ENCODE measurements at regions not wholly inside any gene's neighbourhood (a gene's known extent, or its start where the extent isn't known, plus 50 kb on each side); places are given as distances from the start of the nearest gene placed in this dataset.
"Not testable (repeated sequence)": the region's sequence is repeated elsewhere in the genome, so short reads cannot be mapped to it uniquely, and the experiment has no call there.

- WGBS, 3 donors: 66 to 82% (median 78%) methylated on average over 6 of the region's 6 CpGs
- not testable (repeated sequence) for H3K9me3 ChIP-seq (ENCODE audit: control insufficient read depth in 2 of 2, insufficient read depth in 1 of 2, low read depth in 1 of 2, low read length in 1 of 2); H3K27ac ChIP-seq (ENCODE audit: low read depth in 1 of 3, low read length in 2 of 3); H3K27me3 ChIP-seq (ENCODE audit: control insufficient read depth in 3 of 3, insufficient read depth in 3 of 3, low read length in 3 of 3); FAIRE-seq; H3K4me3 ChIP-seq (ENCODE audit: low read depth in 1 of 3, low read length in 3 of 3); DNase-seq; H3K36me3 ChIP-seq (ENCODE audit: control insufficient read depth in 3 of 3, insufficient read depth in 2 of 3, low read depth in 1 of 3, low read length in 3 of 3); H3K4me1 ChIP-seq (ENCODE audit: control insufficient read depth in 3 of 3, insufficient read depth in 2 of 3, low read depth in 1 of 3, low read length in 2 of 3)
Measured at GRCh38 chr2:91577406-91577805, 2885.9 kb downstream of the RPIA start.

GRCh38 chr2:91578678-91579077, 2887.2 kb downstream of the RPIA start:
- not testable (repeated sequence) for H3K36me3 ChIP-seq (ENCODE audit: control insufficient read depth in 3 of 3, insufficient read depth in 2 of 3, low read depth in 1 of 3, low read length in 3 of 3); H3K4me3 ChIP-seq (ENCODE audit: low read depth in 1 of 3, low read length in 3 of 3); H3K27me3 ChIP-seq (ENCODE audit: control insufficient read depth in 3 of 3, insufficient read depth in 3 of 3, low read length in 3 of 3); FAIRE-seq; H3K9me3 ChIP-seq (ENCODE audit: control insufficient read depth in 2 of 2, insufficient read depth in 1 of 2, low read depth in 1 of 2, low read length in 1 of 2); H3K4me1 ChIP-seq (ENCODE audit: control insufficient read depth in 3 of 3, insufficient read depth in 2 of 3, low read depth in 1 of 3, low read length in 2 of 3); H3K27ac ChIP-seq (ENCODE audit: low read depth in 1 of 3, low read length in 2 of 3); DNase-seq
- WGBS, 3 donors: 51 to 60% (median 58%) methylated on average over 3 of the region's 3 CpGs

GRCh38 chr2:91579555-91579954, 2888.1 kb downstream of the RPIA start:
- not testable (repeated sequence) for H3K36me3 ChIP-seq (ENCODE audit: control insufficient read depth in 3 of 3, insufficient read depth in 2 of 3, low read depth in 1 of 3, low read length in 3 of 3); FAIRE-seq; H3K4me3 ChIP-seq (ENCODE audit: low read depth in 1 of 3, low read length in 3 of 3); H3K27ac ChIP-seq (ENCODE audit: low read depth in 1 of 3, low read length in 2 of 3); H3K27me3 ChIP-seq (ENCODE audit: control insufficient read depth in 3 of 3, insufficient read depth in 3 of 3, low read length in 3 of 3); DNase-seq; H3K9me3 ChIP-seq (ENCODE audit: control insufficient read depth in 2 of 2, insufficient read depth in 1 of 2, low read depth in 1 of 2, low read length in 1 of 2); H3K4me1 ChIP-seq (ENCODE audit: control insufficient read depth in 3 of 3, insufficient read depth in 2 of 3, low read depth in 1 of 3, low read length in 2 of 3)
- 66 to 76% (median 66%) methylated on average over 3 of the region's 3 CpGs for WGBS, 3 donors

- H3K4me1 ChIP-seq (ENCODE audit: control insufficient read depth in 3 of 3, insufficient read depth in 2 of 3, low read depth in 1 of 3, low read length in 2 of 3); H3K27me3 ChIP-seq (ENCODE audit: control insufficient read depth in 3 of 3, insufficient read depth in 3 of 3, low read length in 3 of 3); FAIRE-seq; H3K4me3 ChIP-seq (ENCODE audit: low read depth in 1 of 3, low read length in 3 of 3); H3K9me3 ChIP-seq (ENCODE audit: control insufficient read depth in 2 of 2, insufficient read depth in 1 of 2, low read depth in 1 of 2, low read length in 1 of 2); H3K36me3 ChIP-seq (ENCODE audit: control insufficient read depth in 3 of 3, insufficient read depth in 2 of 3, low read depth in 1 of 3, low read length in 3 of 3); DNase-seq; H3K27ac ChIP-seq (ENCODE audit: low read depth in 1 of 3, low read length in 2 of 3): not testable (repeated sequence)
- 80 to 86% (median 84%) methylated on average over 4 of the region's 4 CpGs for WGBS, 3 donors
Measured at GRCh38 chr2:91580043-91580442, 2888.6 kb downstream of the RPIA start.

- not testable (repeated sequence) for H3K27ac ChIP-seq (ENCODE audit: low read depth in 1 of 3, low read length in 2 of 3); H3K27me3 ChIP-seq (ENCODE audit: control insufficient read depth in 3 of 3, insufficient read depth in 3 of 3, low read length in 3 of 3); FAIRE-seq; DNase-seq; H3K4me3 ChIP-seq (ENCODE audit: low read depth in 1 of 3, low read length in 3 of 3); H3K36me3 ChIP-seq (ENCODE audit: control insufficient read depth in 3 of 3, insufficient read depth in 2 of 3, low read depth in 1 of 3, low read length in 3 of 3); H3K4me1 ChIP-seq (ENCODE audit: control insufficient read depth in 3 of 3, insufficient read depth in 2 of 3, low read depth in 1 of 3, low read length in 2 of 3)
- WGBS, 3 donors: 73 to 83% (median 77%) methylated on average over 6 of the region's 6 CpGs
- peaks cover 0 to 21% of the 10 kb centered on the region in 2 donors for H3K9me3 ChIP-seq (ENCODE audit: control insufficient read depth in 2 of 2, insufficient read depth in 1 of 2, low read depth in 1 of 2, low read length in 1 of 2)
Measured at GRCh38 chr2:91587098-91587497, 2895.6 kb downstream of the RPIA start.

GRCh38 chr2:91587908-91588535, 2896.5 kb downstream of the RPIA start:
- H3K27me3 ChIP-seq (ENCODE audit: control insufficient read depth in 3 of 3, insufficient read depth in 3 of 3, low read length in 3 of 3); H3K27ac ChIP-seq (ENCODE audit: low read depth in 1 of 3, low read length in 2 of 3); H3K36me3 ChIP-seq (ENCODE audit: control insufficient read depth in 3 of 3, insufficient read depth in 2 of 3, low read depth in 1 of 3, low read length in 3 of 3); H3K4me1 ChIP-seq (ENCODE audit: control insufficient read depth in 3 of 3, insufficient read depth in 2 of 3, low read depth in 1 of 3, low read length in 2 of 3); DNase-seq; FAIRE-seq; H3K4me3 ChIP-seq (ENCODE audit: low read depth in 1 of 3, low read length in 3 of 3): not testable (repeated sequence)
- WGBS, 3 donors: 85 to 89% (median 87%) methylated on average over 15 to 17 of the region's 17 CpGs
- H3K9me3 ChIP-seq (ENCODE audit: control insufficient read depth in 2 of 2, insufficient read depth in 1 of 2, low read depth in 1 of 2, low read length in 1 of 2): peaks cover 0 to 21% of the 10 kb centered on the region in 2 donors

GRCh38 chr2:91588782-91589223, 2897.3 kb downstream of the RPIA start:
- H3K36me3 ChIP-seq (ENCODE audit: control insufficient read depth in 3 of 3, insufficient read depth in 2 of 3, low read depth in 1 of 3, low read length in 3 of 3); H3K4me1 ChIP-seq (ENCODE audit: control insufficient read depth in 3 of 3, insufficient read depth in 2 of 3, low read depth in 1 of 3, low read length in 2 of 3); H3K27me3 ChIP-seq (ENCODE audit: control insufficient read depth in 3 of 3, insufficient read depth in 3 of 3, low read length in 3 of 3); DNase-seq; FAIRE-seq; H3K27ac ChIP-seq (ENCODE audit: low read depth in 1 of 3, low read length in 2 of 3); H3K4me3 ChIP-seq (ENCODE audit: low read depth in 1 of 3, low read length in 3 of 3): not testable (repeated sequence)
- H3K9me3 ChIP-seq (ENCODE audit: control insufficient read depth in 2 of 2, insufficient read depth in 1 of 2, low read depth in 1 of 2, low read length in 1 of 2): peaks cover 0 to 21% of the 10 kb centered on the region in 2 donors
- 76 to 80% (median 79%) methylated on average over 36 of the region's 36 CpGs for WGBS, 3 donors

- DNase-seq; H3K27me3 ChIP-seq (ENCODE audit: control insufficient read depth in 3 of 3, insufficient read depth in 3 of 3, low read length in 3 of 3); FAIRE-seq; H3K4me3 ChIP-seq (ENCODE audit: low read depth in 1 of 3, low read length in 3 of 3); H3K4me1 ChIP-seq (ENCODE audit: control insufficient read depth in 3 of 3, insufficient read depth in 2 of 3, low read depth in 1 of 3, low read length in 2 of 3); H3K36me3 ChIP-seq (ENCODE audit: control insufficient read depth in 3 of 3, insufficient read depth in 2 of 3, low read depth in 1 of 3, low read length in 3 of 3); H3K27ac ChIP-seq (ENCODE audit: low read depth in 1 of 3, low read length in 2 of 3): not testable (repeated sequence)
- WGBS, 3 donors: 16 to 24% (median 20%) methylated on average over 43 to 60 of the region's 65 CpGs
- H3K9me3 ChIP-seq (ENCODE audit: control insufficient read depth in 2 of 2, insufficient read depth in 1 of 2, low read depth in 1 of 2, low read length in 1 of 2): peaks cover 0 to 16% of the 10 kb centered on the region in 2 donors
Measured at GRCh38 chr2:91589454-91590328, 2898.2 kb downstream of the RPIA start.
